Neural cell (in vitro differentiated cells): ENCODE measurements at regions not wholly inside any gene's neighbourhood (a gene's known extent, or its start where the extent isn't known, plus 50 kb on each side); places are given as distances from the start of the nearest gene placed in this dataset.

Experiments
- H2AFZ ChIP-seq: fragments of 200-600, 300-800 bp; sonication (generic), shearing (Covaris generic); 2 replicates; pipeline ENCODE4 v1.6.0; 2014; ENCODE audit warnings: low read depth, mild to moderate bottlenecking, antibody characterized with exemption, low read length, moderate library complexity
- H3F3A ChIP-seq: fragments of 200-600 bp; shearing (Covaris generic); 2 replicates; pipeline ENCODE4 v1.6.1; 2016; ENCODE audit warnings: mild to moderate bottlenecking, moderate library complexity, mixed read lengths, antibody characterized with exemption, low read length; ENCODE audit not compliant: insufficient read depth, poor library complexity, severe bottlenecking
- H3K27ac ChIP-seq: fragments of 200-600, 300-800 bp; sonication (generic), shearing (Covaris generic); 2 replicates; pipeline ENCODE4 v1.5.1; 2014; ENCODE audit warnings: mild to moderate bottlenecking, low read length, moderate library complexity
- H3K27me3 ChIP-seq: fragments of 300-800, 200-600 bp; sonication (generic), shearing (Covaris generic); 2 replicates; pipeline ENCODE4 v1.6.0; 2014; ENCODE audit warnings: mild to moderate bottlenecking, low read depth, low read length, moderate library complexity; ENCODE audit not compliant: insufficient read depth
- H3K36me3 ChIP-seq: fragments of 300-800, 200-600 bp; sonication (generic), shearing (Covaris generic); 2 replicates; pipeline ENCODE4 v1.5.1; 2014; ENCODE audit warnings: mild to moderate bottlenecking, antibody characterized with exemption, low read length, moderate library complexity; ENCODE audit not compliant: insufficient read depth
- H3K4me2 ChIP-seq: fragments of 300-800, 200-600 bp; sonication (generic), shearing (Covaris generic); 2 replicates; pipeline ENCODE4 v1.6.0; 2014; ENCODE audit warnings: mild to moderate bottlenecking, low read length
- H3K4me3 ChIP-seq: fragments of 300-800, 200-600 bp; sonication (generic), shearing (Covaris generic); 2 replicates; pipeline ENCODE4 v1.5.1; 2014; ENCODE audit warnings: mild to moderate bottlenecking, low read length, moderate library complexity
- H3K79me2 ChIP-seq: fragments of 200-600 bp; shearing (Covaris generic); replicated peaks from 2 replicates; pipeline ENCODE4 v1.6.0; 2014; ENCODE audit warnings: mild to moderate bottlenecking, low read length, moderate library complexity; ENCODE audit not compliant: insufficient read depth
- H3K9ac ChIP-seq: fragments of 300-800, 200-600 bp; sonication (generic), shearing (Covaris generic); 2 replicates; pipeline ENCODE4 v1.6.1; 2016; ENCODE audit warnings: mild to moderate bottlenecking, low read length, mixed read lengths
- H3K9me2 ChIP-seq: fragments of 200-600 bp; shearing (Covaris generic); 2 replicates; pipeline ENCODE4 v1.6.1; 2016; ENCODE audit warnings: mild to moderate bottlenecking, low read length, mixed read lengths; ENCODE audit not compliant: insufficient read depth
- H3K9me3 ChIP-seq: fragments of 200-600, 300-800 bp; sonication (generic), shearing (Covaris generic); 2 replicates; pipeline ENCODE4 v1.6.1; 2016; ENCODE audit warnings: mild to moderate bottlenecking, mixed run types, low read length, moderate library complexity, mixed read lengths
- H4K20me1 ChIP-seq: fragments of 200-600 bp; shearing (Covaris generic); 2 replicates; pipeline ENCODE4 v1.6.1; 2016; ENCODE audit warnings: mild to moderate bottlenecking, mixed run types; ENCODE audit not compliant: insufficient read depth
- CTCF ChIP-seq: fragments of 450-650 bp; IDR thresholded peaks from 2 replicates; pipeline ENCODE4 v1.5.1; 2014; ENCODE audit warnings: antibody characterized with exemption, mild to moderate bottlenecking, moderate library complexity; ENCODE audit not compliant: poor library complexity, severe bottlenecking
- EP300 ChIP-seq: fragments of 450-650 bp; conservative IDR thresholded peaks from 2 replicates; pipeline ENCODE4 v1.6.1; 2014; ENCODE audit warnings: antibody characterized with exemption, mild to moderate bottlenecking, moderate library complexity; ENCODE audit not compliant: poor library complexity, severe bottlenecking
- EZH2 ChIP-seq: fragments of 200-600, 300-800 bp; shearing (Covaris generic), sonication (generic); IDR thresholded peaks from 2 replicates; pipeline ENCODE4 v1.6.1; 2014; ENCODE audit warnings: antibody characterized with exemption, low read length, borderline replicate concordance, mild to moderate bottlenecking; ENCODE audit not compliant: insufficient read depth, poor library complexity, severe bottlenecking
- MXI1 ChIP-seq: fragments of 450-650 bp; conservative IDR thresholded peaks from 2 replicates; pipeline ENCODE4 v1.6.1; 2014; ENCODE audit warnings: antibody characterized with exemption, mild to moderate bottlenecking; ENCODE audit not compliant: poor library complexity, severe bottlenecking
- POLR2AphosphoS5 ChIP-seq: IDR thresholded peaks from 2 replicates; pipeline ENCODE4 v1.6.1; 2012
- RAD21 ChIP-seq: fragments of 450-650 bp; conservative IDR thresholded peaks from 2 replicates; pipeline ENCODE4 v1.6.1; 2014; ENCODE audit warnings: antibody characterized with exemption, mild to moderate bottlenecking, moderate library complexity
- REST ChIP-seq: IDR thresholded peaks from 2 replicates; pipeline ENCODE4 v1.6.1; 2012; ENCODE audit warnings: borderline replicate concordance
- SMC3 ChIP-seq: fragments of 450-650 bp; conservative IDR thresholded peaks from 2 replicates; pipeline ENCODE4 v1.6.1; 2014; ENCODE audit warnings: antibody characterized with exemption, mild to moderate bottlenecking, moderate library complexity; ENCODE audit not compliant: poor library complexity
- TAF1 ChIP-seq: IDR thresholded peaks from 2 replicates; pipeline ENCODE4 v1.6.1; 2012; ENCODE audit warnings: low read depth

- TF ChIP-seq REST: no peak
- TF ChIP-seq RAD21: no peak
- TF ChIP-seq EZH2: no peak
- no peak for TF ChIP-seq EP300
- TF ChIP-seq MXI1: no peak
- no peak for TF ChIP-seq POLR2AphosphoS5
- no peak for TF ChIP-seq TAF1
- no peak for TF ChIP-seq CTCF
- no peak overlapping the region for H2AFZ ChIP-seq
- H3K4me2 ChIP-seq: no peak overlapping the region
- no peaks in the 10 kb centered on the region for H3F3A ChIP-seq
- H3K9me2 ChIP-seq: no peaks in the 10 kb centered on the region
- no peak overlapping the region for H3K27ac ChIP-seq
- H3K36me3 ChIP-seq: no peaks in the 10 kb centered on the region
- no peaks in the 10 kb centered on the region for H4K20me1 ChIP-seq
- no peaks in the 10 kb centered on the region for H3K27me3 ChIP-seq
- H3K79me2 ChIP-seq: no peaks in the 10 kb centered on the region
- H3K4me3 ChIP-seq: no peak overlapping the region
- H3K9me3 ChIP-seq: no peaks in the 10 kb centered on the region
- no peak overlapping the region for H3K9ac ChIP-seq
These were observed 130.6 kb downstream of the AQP9 start for GRCh38 chr15:58268746-58269267.

GRCh38 chr15:58269455-58270414 is 131.6 kb downstream of the AQP9 start:
- Histone ChIP-seq H3K9me2 (no peaks in the 10 kb centered on the region), H3K27ac (no peak overlapping the region), H3F3A (no peaks in the 10 kb centered on the region), H3K4me3 (no peak overlapping the region), H4K20me1 (no peaks in the 10 kb centered on the region), H3K9ac (no peak overlapping the region), H2AFZ (no peak overlapping the region), H3K9me3 (no peaks in the 10 kb centered on the region), H3K79me2 (no peaks in the 10 kb centered on the region), H3K27me3 (no peaks in the 10 kb centered on the region), H3K36me3 (no peaks in the 10 kb centered on the region), H3K4me2 (no peak overlapping the region)
- TF ChIP-seq REST (no peak), POLR2AphosphoS5 (no peak), RAD21 (peak; percentile 83), MXI1 (no peak), SMC3 (peak; percentile 83), CTCF (peak; percentile 78), EP300 (no peak)
